ENCODE measurements at regions not wholly inside any gene's neighbourhood (a gene's known extent, or its start where the extent isn't known, plus 50 kb on each side); places are given as distances from the start of the nearest gene placed in this dataset.

- TF ChIP-seq CTCF (conservative IDR thresholded peaks at IDR 0.05) = no peak
- TF ChIP-seq EZH2 (IDR thresholded peaks at IDR 0.05; ENCODE audit: low read depth) = no peak
These were observed 151.0 kb upstream of the C1orf87 start for GRCh38 chr1:60224523-60224922.
